ENCODE measurements at regions not wholly inside any gene's neighbourhood (a gene's known extent, or its start where the extent isn't known, plus 50 kb on each side); places are given as distances from the start of the nearest gene placed in this dataset.
"Not testable (repeated sequence)": the region's sequence is repeated elsewhere in the genome, so short reads cannot be mapped to it uniquely, and the experiment has no call there.

DNA sequence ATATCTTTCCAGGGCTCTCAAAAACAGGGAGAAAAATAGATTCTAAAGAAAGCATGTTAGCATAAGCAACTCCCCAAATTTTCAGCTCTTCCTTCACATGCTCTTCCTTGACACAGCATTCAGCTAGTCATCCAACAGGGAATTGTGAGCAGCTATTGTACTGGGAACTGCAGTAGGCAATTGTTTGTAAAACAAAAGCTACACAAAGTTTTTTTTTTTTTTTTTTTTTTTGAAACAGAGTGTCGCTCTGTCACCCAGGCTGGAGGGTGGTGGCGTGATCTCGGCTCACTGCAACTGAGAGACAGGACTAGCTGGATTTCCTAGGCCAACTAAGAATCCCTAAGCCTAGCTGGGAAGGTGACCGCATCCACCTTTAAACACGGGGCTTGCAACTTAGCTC, 125.4 kb upstream of the PDE1A start:
- not testable (repeated sequence) for H3K4me1 ChIP-seq (ENCODE audit: control insufficient read depth in 1 of 2, insufficient read depth in 2 of 2, low read length in 2 of 2); H3K27me3 ChIP-seq (ENCODE audit: low read depth, low read length); H3K27ac ChIP-seq (ENCODE audit: low read length); H3K36me3 ChIP-seq (ENCODE audit: control insufficient read depth in 1 of 2, insufficient read depth in 2 of 2, low read length in 2 of 2); H3K4me3 ChIP-seq (ENCODE audit: low read depth in 1 of 2, low read length in 2 of 2); H3K9me3 ChIP-seq (ENCODE audit: control insufficient read depth in 1 of 2, low read length in 2 of 2)

DNA sequence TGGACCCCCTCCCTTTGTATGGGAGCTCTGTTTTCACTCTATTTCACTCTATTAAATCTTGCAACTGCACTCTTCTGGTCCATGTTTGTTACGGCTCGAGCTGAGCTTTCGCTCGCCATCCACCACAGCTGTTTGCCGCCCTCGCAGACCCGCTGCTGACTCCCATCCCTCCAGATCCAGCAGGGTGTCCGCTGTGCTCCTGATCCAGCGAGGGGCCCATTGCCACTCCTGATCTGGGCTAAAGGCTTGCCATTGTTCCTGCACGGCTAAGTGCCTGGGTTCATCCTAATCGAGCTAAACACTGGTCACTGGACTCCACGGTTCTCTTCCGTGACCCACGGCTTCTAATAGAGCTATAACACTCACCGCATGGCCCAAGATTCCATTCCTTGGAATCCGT, 125.9 kb upstream of the PDE1A start:
- not testable (repeated sequence) for H3K27ac ChIP-seq (ENCODE audit: low read length)

DNA sequence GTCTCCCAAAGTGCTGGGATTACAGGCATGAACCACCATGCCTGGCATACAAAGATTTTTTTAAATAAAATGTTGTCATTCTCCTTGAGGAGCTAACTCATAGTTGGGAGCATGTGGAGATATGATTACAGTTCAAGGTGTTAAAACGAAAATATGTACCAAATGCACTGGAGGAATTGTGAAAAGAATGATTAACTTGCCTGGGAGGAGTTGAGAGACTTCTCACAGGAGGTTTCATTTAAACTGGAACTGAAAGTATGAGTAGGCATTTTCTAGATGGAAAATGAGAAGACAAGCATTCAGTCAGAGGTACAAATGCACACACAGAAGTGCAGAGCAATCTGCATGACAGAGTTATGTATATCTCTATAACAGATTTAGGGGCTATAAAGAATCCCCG, 126.6 kb upstream of the PDE1A start:
- Histone ChIP-seq H3K36me3 (ENCODE audit: control insufficient read depth in 1 of 2, insufficient read depth in 2 of 2, low read length in 2 of 2) (no peaks in the 10 kb centered on the region), H3K4me3 (ENCODE audit: low read depth in 1 of 2, low read length in 2 of 2) (no peak overlapping the region), H3K27ac (ENCODE audit: low read length) (no peak overlapping the region), H3K27me3 (ENCODE audit: low read depth, low read length) (no peaks in the 10 kb centered on the region), H3K9me3 (ENCODE audit: control insufficient read depth in 1 of 2, low read length in 2 of 2) (no peaks in the 10 kb centered on the region), H3K4me1 (ENCODE audit: control insufficient read depth in 1 of 2, insufficient read depth in 2 of 2, low read length in 2 of 2) (peaks cover 0 to 4% of the 10 kb centered on the region in 2 donors)

More for the DNA sequence above, 125.9 kb upstream of the PDE1A start:
- H3K36me3 ChIP-seq (ENCODE audit: control insufficient read depth in 1 of 2, insufficient read depth in 2 of 2, low read length in 2 of 2); H3K27me3 ChIP-seq (ENCODE audit: low read depth, low read length); H3K9me3 ChIP-seq (ENCODE audit: control insufficient read depth in 1 of 2, low read length in 2 of 2); H3K4me3 ChIP-seq (ENCODE audit: low read depth in 1 of 2, low read length in 2 of 2); H3K4me1 ChIP-seq (ENCODE audit: control insufficient read depth in 1 of 2, insufficient read depth in 2 of 2, low read length in 2 of 2): not testable (repeated sequence)

DNA sequence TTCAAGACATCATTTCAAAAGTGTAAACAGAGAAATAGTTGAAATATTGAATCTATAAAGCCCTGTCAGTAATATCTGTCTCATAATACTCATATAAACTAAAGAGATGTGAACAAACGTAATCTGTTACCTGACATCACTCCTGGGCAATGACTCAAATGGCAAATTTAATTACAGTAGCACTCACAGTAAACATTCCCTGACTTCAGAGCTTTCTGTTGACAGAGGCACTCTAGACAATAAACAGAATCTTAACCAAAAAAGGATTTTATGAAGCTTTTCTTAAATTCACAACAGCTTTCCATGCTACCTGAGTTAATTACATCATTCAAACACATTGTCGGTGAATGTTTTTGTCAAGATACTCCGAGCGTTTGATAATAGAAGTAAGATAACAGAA, 128.1 kb upstream of the PDE1A start:
- no peaks in the 10 kb centered on the region for H3K27me3 ChIP-seq (ENCODE audit: low read depth, low read length)
- H3K9me3 ChIP-seq (ENCODE audit: control insufficient read depth in 1 of 2, low read length in 2 of 2), result no peaks in the 10 kb centered on the region
- no peaks in the 10 kb centered on the region for H3K4me1 ChIP-seq (ENCODE audit: control insufficient read depth in 1 of 2, insufficient read depth in 2 of 2, low read length in 2 of 2)
- no peaks in the 10 kb centered on the region for H3K36me3 ChIP-seq (ENCODE audit: control insufficient read depth in 1 of 2, insufficient read depth in 2 of 2, low read length in 2 of 2)
- no peak overlapping the region for H3K4me3 ChIP-seq (ENCODE audit: low read depth in 1 of 2, low read length in 2 of 2)
- no peak overlapping the region for H3K27ac ChIP-seq (ENCODE audit: low read length)

DNA sequence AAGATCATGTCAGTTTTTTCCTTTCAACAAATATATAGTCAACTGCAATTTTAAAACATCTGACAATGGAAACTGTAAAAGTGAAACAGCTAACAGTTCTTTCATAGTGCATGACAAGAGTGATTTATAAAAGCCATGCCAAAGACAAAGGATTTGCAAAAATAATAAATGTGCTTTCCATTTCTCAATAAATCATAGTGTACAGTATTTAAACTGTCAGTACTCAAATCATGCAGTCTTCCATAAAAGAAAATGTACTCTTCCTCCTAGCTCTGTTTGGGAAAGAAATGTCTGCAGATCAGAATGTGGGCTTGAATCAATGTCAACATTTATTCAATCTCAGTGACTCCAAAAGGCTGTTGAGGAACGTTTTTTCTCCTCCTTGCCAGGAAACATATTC, 131.7 kb upstream of the PDE1A start:
- H3K4me3 ChIP-seq (ENCODE audit: low read depth in 1 of 2, low read length in 2 of 2), result no peak overlapping the region
- no peaks in the 10 kb centered on the region for H3K36me3 ChIP-seq (ENCODE audit: control insufficient read depth in 1 of 2, insufficient read depth in 2 of 2, low read length in 2 of 2)
- H3K4me1 ChIP-seq (ENCODE audit: control insufficient read depth in 1 of 2, insufficient read depth in 2 of 2, low read length in 2 of 2), result no peaks in the 10 kb centered on the region
- H3K27ac ChIP-seq (ENCODE audit: low read length), result no peak overlapping the region
- no peaks in the 10 kb centered on the region for H3K27me3 ChIP-seq (ENCODE audit: low read depth, low read length)
- H3K9me3 ChIP-seq (ENCODE audit: control insufficient read depth in 1 of 2, low read length in 2 of 2), result no peaks in the 10 kb centered on the region

DNA sequence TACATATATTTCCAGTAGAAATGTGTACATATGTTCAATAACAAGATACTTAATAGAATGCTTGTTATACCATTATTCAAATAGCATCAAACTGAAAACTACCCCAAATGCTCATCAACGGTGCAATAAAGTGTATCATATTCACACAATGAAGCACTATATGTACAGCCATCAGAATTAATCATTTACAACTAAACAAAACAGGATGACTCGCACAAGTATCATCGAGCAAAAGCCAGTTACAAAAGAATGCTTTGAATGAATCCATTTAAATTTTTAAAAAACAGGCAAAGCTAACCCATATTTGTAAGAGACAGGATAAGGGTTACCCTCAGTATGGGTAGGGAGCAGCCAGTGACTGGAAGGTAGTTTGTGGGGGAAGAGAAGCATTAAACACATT, 132.8 kb upstream of the PDE1A start:
- H3K36me3 ChIP-seq (ENCODE audit: control insufficient read depth in 1 of 2, insufficient read depth in 2 of 2, low read length in 2 of 2), result no peaks in the 10 kb centered on the region
- no peaks in the 10 kb centered on the region for H3K4me1 ChIP-seq (ENCODE audit: control insufficient read depth in 1 of 2, insufficient read depth in 2 of 2, low read length in 2 of 2)
- H3K9me3 ChIP-seq (ENCODE audit: control insufficient read depth in 1 of 2, low read length in 2 of 2), result no peaks in the 10 kb centered on the region
- H3K27me3 ChIP-seq (ENCODE audit: low read depth, low read length), result no peaks in the 10 kb centered on the region
- no peak overlapping the region for H3K4me3 ChIP-seq (ENCODE audit: low read depth in 1 of 2, low read length in 2 of 2)
- no peak overlapping the region for H3K27ac ChIP-seq (ENCODE audit: low read length)

DNA sequence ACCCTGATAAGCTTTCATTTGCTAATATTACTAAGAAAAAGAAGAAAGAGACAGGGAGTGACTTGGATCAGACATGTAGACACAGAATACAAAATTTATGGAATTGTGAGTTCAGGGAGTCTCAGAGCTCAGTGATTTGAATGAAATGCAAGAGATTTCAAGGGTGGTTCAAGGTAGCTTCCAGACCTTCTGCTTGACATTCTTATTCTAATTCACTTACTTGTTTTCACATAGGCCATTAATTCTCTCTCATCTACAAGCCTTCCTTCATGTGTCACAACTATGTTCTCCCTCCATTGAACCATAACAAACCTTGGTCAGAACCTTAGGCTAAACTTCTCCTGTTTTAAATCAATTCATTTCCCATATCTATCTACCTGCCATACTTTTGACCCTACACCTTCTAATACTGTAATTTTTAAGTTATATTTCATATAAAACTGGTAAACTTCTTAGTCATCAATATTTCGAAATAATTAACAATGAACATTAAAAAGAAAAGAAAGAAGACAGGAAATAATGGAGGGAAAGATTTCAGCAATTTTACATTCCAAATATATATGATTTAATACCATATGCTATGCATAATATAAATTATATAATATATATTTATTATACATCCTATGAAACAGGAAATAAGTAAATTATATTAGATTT, 139.2 kb upstream of the PDE1A start:
- Histone ChIP-seq H3K27ac (ENCODE audit: low read length) (no peak overlapping the region), H3K4me1 (ENCODE audit: control insufficient read depth in 1 of 2, insufficient read depth in 2 of 2, low read length in 2 of 2) (no peaks in the 10 kb centered on the region), H3K4me3 (ENCODE audit: low read depth in 1 of 2, low read length in 2 of 2) (no peak overlapping the region), H3K9me3 (ENCODE audit: control insufficient read depth in 1 of 2, low read length in 2 of 2) (no peaks in the 10 kb centered on the region), H3K27me3 (ENCODE audit: low read depth, low read length) (no peaks in the 10 kb centered on the region), H3K36me3 (ENCODE audit: control insufficient read depth in 1 of 2, insufficient read depth in 2 of 2, low read length in 2 of 2) (no peaks in the 10 kb centered on the region)

DNA sequence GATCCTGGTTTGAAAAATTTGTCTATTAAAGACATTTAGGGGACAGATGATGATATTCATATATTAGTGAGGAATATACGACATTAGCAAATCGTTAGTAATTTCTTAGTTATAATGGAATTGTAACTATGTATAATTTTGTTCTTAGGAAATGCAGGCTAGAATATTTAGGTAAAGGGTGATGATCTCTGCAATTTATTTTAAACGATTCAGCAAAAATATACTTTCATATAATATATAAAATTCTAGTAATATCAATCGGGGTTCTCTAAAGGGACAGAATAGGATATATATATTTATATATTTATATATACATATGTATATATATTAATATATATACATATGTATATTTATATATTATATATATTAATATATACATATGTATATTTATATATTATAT, 142.5 kb upstream of the DNAJC10 start:
- no peaks in the 10 kb centered on the region for H3K9me3 ChIP-seq (ENCODE audit: control insufficient read depth in 1 of 2, low read length in 2 of 2)
- no peaks in the 10 kb centered on the region for H3K4me1 ChIP-seq (ENCODE audit: control insufficient read depth in 1 of 2, insufficient read depth in 2 of 2, low read length in 2 of 2)
- no peak overlapping the region for H3K4me3 ChIP-seq (ENCODE audit: low read depth in 1 of 2, low read length in 2 of 2)
- no peak overlapping the region for H3K27ac ChIP-seq (ENCODE audit: low read length)
- no peaks in the 10 kb centered on the region for H3K36me3 ChIP-seq (ENCODE audit: control insufficient read depth in 1 of 2, insufficient read depth in 2 of 2, low read length in 2 of 2)
- H3K27me3 ChIP-seq (ENCODE audit: low read depth, low read length), result no peaks in the 10 kb centered on the region

DNA sequence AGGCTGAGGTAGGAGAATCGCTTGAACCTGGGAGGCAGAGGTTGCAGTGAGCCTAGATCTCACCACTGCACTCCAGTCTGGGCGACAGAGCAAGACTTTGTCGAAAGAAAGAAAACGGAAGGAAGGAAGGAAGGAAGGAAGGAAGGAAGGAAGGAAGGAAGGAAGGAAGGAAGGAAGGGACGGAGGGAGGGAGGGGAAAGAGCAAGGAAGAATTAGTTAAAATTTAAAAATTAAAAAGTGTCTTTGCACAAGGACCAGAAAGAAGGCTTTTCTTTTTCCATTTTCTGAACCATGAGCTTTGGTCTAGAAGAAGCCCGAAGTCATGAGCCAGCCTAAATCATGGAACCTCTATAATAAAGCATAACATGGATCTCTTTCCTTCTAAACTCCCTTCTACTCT, 138.2 kb upstream of the DNAJC10 start:
- no peaks in the 10 kb centered on the region for H3K27me3 ChIP-seq (ENCODE audit: low read depth, low read length)
- no peaks in the 10 kb centered on the region for H3K4me1 ChIP-seq (ENCODE audit: control insufficient read depth in 1 of 2, insufficient read depth in 2 of 2, low read length in 2 of 2)
- H3K9me3 ChIP-seq (ENCODE audit: control insufficient read depth in 1 of 2, low read length in 2 of 2), result no peaks in the 10 kb centered on the region
- H3K36me3 ChIP-seq (ENCODE audit: control insufficient read depth in 1 of 2, insufficient read depth in 2 of 2, low read length in 2 of 2), result no peaks in the 10 kb centered on the region
- no peak overlapping the region for H3K27ac ChIP-seq (ENCODE audit: low read length)
- no peak overlapping the region for H3K4me3 ChIP-seq (ENCODE audit: low read depth in 1 of 2, low read length in 2 of 2)

DNA sequence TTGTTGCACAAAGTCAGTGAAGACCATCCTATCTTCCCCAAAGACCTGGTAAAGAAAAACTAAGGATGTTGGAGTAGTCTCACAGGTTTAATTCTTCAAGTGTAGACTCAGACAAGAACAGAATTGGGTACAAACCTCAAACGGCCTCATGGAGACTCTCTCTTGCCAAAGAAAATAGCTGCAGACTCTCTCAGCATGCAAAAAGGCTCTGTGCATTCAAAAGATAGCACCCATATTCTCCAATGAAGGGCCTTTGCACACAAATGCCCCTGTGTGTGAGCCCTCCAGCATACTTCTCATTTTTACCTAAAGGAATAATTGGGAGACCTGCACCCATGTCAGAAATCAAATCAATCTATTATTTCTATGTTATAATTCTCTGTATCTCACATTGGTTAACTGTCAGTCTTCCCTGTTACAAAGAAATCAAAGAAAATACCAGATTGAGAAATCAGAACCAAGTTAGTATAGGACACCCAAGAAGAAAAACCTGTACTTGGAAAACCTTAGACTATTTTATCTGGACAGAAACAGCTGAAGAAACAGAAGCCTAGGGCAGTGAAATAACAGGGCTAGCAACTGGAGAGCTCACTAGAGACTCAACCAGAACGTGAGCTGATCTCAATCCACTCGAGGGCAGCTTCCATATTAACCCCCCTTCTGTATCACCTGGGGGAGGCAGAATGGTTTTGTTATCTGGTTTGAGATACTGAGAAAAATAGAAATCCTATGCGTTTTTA, 134.7 kb upstream of the DNAJC10 start:
- Histone ChIP-seq H3K4me1 (ENCODE audit: control insufficient read depth in 1 of 2, insufficient read depth in 2 of 2, low read length in 2 of 2) (no peaks in the 10 kb centered on the region), H3K27me3 (ENCODE audit: low read depth, low read length) (no peaks in the 10 kb centered on the region), H3K4me3 (ENCODE audit: low read depth in 1 of 2, low read length in 2 of 2) (no peak overlapping the region), H3K9me3 (ENCODE audit: control insufficient read depth in 1 of 2, low read length in 2 of 2) (no peaks in the 10 kb centered on the region), H3K36me3 (ENCODE audit: control insufficient read depth in 1 of 2, insufficient read depth in 2 of 2, low read length in 2 of 2) (no peaks in the 10 kb centered on the region), H3K27ac (ENCODE audit: low read length) (no peak overlapping the region)

DNA sequence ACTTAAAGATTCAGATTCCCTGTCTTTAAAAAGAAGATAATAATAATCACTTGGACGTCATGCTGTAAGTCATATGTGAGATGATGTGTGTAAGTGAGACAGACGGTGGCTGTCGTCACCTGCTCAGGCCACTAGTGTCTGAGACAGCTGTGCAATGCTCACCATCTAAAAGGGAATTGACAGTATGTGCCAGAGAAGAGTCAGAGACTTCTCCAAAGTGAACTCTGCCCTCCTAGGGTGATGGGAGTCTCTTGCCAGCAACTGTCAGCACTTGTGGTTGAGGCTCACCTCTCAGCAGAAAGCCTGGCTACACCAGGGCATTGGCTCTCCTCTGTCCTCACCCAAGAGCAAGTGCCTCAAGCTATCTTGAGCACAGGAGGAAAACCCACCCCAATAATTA, 131.6 kb upstream of the DNAJC10 start:
- no peaks in the 10 kb centered on the region for H3K4me1 ChIP-seq (ENCODE audit: control insufficient read depth in 1 of 2, insufficient read depth in 2 of 2, low read length in 2 of 2)
- H3K27me3 ChIP-seq (ENCODE audit: low read depth, low read length), result no peaks in the 10 kb centered on the region
- no peak overlapping the region for H3K27ac ChIP-seq (ENCODE audit: low read length)

DNA sequence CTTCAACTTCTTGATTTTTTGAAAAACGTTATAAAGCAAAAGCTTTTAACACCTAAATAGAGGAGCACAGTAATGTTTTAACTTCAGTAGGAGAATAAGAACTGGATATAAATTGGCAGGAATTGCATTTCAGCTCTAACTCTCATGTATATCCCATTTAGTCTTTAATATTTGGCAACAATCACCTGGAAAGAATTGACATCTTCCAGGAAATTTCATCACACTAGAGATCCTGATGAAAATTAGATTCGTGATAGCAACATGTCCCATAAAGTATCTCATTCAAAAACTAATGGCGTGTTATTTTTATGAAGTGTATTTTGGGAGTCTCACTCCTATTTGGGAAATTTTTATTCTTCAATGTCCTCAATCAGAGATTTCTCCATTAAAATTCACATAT, 131.1 kb upstream of the DNAJC10 start:
- no peaks in the 10 kb centered on the region for H3K36me3 ChIP-seq (ENCODE audit: control insufficient read depth in 1 of 2, insufficient read depth in 2 of 2, low read length in 2 of 2)
- no peak overlapping the region for H3K4me3 ChIP-seq (ENCODE audit: low read depth in 1 of 2, low read length in 2 of 2)

More for the DNA sequence above, 131.6 kb upstream of the DNAJC10 start:
- no peak overlapping the region for H3K4me3 ChIP-seq (ENCODE audit: low read depth in 1 of 2, low read length in 2 of 2)
- H3K36me3 ChIP-seq (ENCODE audit: control insufficient read depth in 1 of 2, insufficient read depth in 2 of 2, low read length in 2 of 2), result no peaks in the 10 kb centered on the region
- H3K9me3 ChIP-seq (ENCODE audit: control insufficient read depth in 1 of 2, low read length in 2 of 2), result no peaks in the 10 kb centered on the region

More for the DNA sequence above, 131.1 kb upstream of the DNAJC10 start:
- Histone ChIP-seq H3K27me3 (ENCODE audit: low read depth, low read length) (no peaks in the 10 kb centered on the region), H3K27ac (ENCODE audit: low read length) (no peak overlapping the region), H3K4me1 (ENCODE audit: control insufficient read depth in 1 of 2, insufficient read depth in 2 of 2, low read length in 2 of 2) (no peaks in the 10 kb centered on the region), H3K9me3 (ENCODE audit: control insufficient read depth in 1 of 2, low read length in 2 of 2) (no peaks in the 10 kb centered on the region)
